ENCODE measurements at regions not wholly inside any gene's neighbourhood (a gene's known extent, or its start where the extent isn't known, plus 50 kb on each side); places are given as distances from the start of the nearest gene placed in this dataset.

DNA sequence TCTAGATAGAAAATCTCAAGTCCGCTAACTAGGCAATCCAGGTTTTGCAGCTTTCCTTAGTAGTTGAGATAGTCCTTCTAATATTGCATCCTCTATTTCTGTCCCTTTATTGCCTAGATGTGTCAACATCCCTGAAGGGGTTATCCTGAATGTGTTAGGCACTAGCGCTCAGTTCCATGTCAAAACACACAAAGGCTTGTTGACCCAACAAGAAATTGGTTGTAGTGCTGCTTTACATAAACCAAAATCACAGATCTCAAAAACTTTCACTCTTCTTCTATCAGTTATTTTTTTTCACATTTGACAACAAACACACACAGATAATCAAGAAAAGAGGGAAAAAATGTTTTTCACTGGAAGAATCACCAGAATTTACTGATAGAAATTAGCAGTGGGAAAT, 51.4 kb upstream of the SOX2 start:
- TF ChIP-seq TAF1 (IDR thresholded peaks at IDR 0.05; ENCODE audit: borderline replicate concordance, insufficient read depth, low read length) (no peak), FOXP2 (optimal IDR thresholded peaks at IDR 0.05; ENCODE audit: borderline replicate concordance, extremely low read depth, extremely low read length, insufficient read depth) (no peak), POLR2AphosphoS5 (IDR thresholded peaks at IDR 0.05; ENCODE audit: low read depth, low read length) (no peak), SIN3A (IDR thresholded peaks at IDR 0.05; ENCODE audit: borderline replicate concordance, insufficient read depth, low read length) (no peak)
- TF ChIP-seq, protein P1, sequence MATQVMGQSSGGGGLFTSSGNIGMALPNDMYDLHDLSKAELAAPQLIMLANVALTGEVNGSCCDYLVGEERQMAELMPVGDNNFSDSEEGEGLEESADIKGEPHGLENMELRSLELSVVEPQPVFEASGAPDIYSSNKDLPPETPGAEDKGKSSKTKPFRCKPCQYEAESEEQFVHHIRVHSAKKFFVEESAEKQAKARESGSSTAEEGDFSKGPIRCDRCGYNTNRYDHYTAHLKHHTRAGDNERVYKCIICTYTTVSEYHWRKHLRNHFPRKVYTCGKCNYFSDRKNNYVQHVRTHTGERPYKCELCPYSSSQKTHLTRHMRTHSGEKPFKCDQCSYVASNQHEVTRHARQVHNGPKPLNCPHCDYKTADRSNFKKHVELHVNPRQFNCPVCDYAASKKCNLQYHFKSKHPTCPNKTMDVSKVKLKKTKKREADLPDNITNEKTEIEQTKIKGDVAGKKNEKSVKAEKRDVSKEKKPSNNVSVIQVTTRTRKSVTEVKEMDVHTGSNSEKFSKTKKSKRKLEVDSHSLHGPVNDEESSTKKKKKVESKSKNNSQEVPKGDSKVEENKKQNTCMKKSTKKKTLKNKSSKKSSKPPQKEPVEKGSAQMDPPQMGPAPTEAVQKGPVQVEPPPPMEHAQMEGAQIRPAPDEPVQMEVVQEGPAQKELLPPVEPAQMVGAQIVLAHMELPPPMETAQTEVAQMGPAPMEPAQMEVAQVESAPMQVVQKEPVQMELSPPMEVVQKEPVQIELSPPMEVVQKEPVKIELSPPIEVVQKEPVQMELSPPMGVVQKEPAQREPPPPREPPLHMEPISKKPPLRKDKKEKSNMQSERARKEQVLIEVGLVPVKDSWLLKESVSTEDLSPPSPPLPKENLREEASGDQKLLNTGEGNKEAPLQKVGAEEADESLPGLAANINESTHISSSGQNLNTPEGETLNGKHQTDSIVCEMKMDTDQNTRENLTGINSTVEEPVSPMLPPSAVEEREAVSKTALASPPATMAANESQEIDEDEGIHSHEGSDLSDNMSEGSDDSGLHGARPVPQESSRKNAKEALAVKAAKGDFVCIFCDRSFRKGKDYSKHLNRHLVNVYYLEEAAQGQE (IDR thresholded peaks at IDR 0.05; ENCODE audit: insufficient read depth in 1 of 2, low read depth in 2 of 2, low read length in 2 of 2), result no peak

- TF ChIP-seq TAF1 (IDR thresholded peaks at IDR 0.05; ENCODE audit: borderline replicate concordance, insufficient read depth, low read length) (no peak), POLR2AphosphoS5 (IDR thresholded peaks at IDR 0.05; ENCODE audit: low read depth, low read length) (no peak), SIN3A (IDR thresholded peaks at IDR 0.05; ENCODE audit: borderline replicate concordance, insufficient read depth, low read length) (no peak), FOXP2 (optimal IDR thresholded peaks at IDR 0.05; ENCODE audit: borderline replicate concordance, extremely low read depth, extremely low read length, insufficient read depth) (no peak)
- TF ChIP-seq, protein P1 (IDR thresholded peaks at IDR 0.05; ENCODE audit: insufficient read depth in 1 of 2, low read depth in 2 of 2, low read length in 2 of 2), result no peak
Observed at GRCh38 chr3:181637456-181637855, 74.3 kb upstream of the SOX2 start.

- TF ChIP-seq POLR2AphosphoS5 (IDR thresholded peaks at IDR 0.05; ENCODE audit: low read depth, low read length), result no peak
- no peak for TF ChIP-seq FOXP2 (optimal IDR thresholded peaks at IDR 0.05; ENCODE audit: borderline replicate concordance, extremely low read depth, extremely low read length, insufficient read depth)
- no peak for TF ChIP-seq SIN3A (IDR thresholded peaks at IDR 0.05; ENCODE audit: borderline replicate concordance, insufficient read depth, low read length)
- TF ChIP-seq TAF1 (IDR thresholded peaks at IDR 0.05; ENCODE audit: borderline replicate concordance, insufficient read depth, low read length), result no peak
- TF ChIP-seq, protein P1 (IDR thresholded peaks at IDR 0.05; ENCODE audit: insufficient read depth in 1 of 2, low read depth in 2 of 2, low read length in 2 of 2), result no peak
Observed at GRCh38 chr3:181637056-181637455, 74.7 kb upstream of the SOX2 start.

GRCh38 chr3:181635141-181635540, 76.6 kb upstream of the SOX2 start:
- TF ChIP-seq FOXP2 (optimal IDR thresholded peaks at IDR 0.05; ENCODE audit: borderline replicate concordance, extremely low read depth, extremely low read length, insufficient read depth), result no peak
- no peak for TF ChIP-seq SIN3A (IDR thresholded peaks at IDR 0.05; ENCODE audit: borderline replicate concordance, insufficient read depth, low read length)
- TF ChIP-seq, protein P1 (IDR thresholded peaks at IDR 0.05; ENCODE audit: insufficient read depth in 1 of 2, low read depth in 2 of 2, low read length in 2 of 2), result no peak
- no peak for TF ChIP-seq POLR2AphosphoS5 (IDR thresholded peaks at IDR 0.05; ENCODE audit: low read depth, low read length)
- TF ChIP-seq TAF1 (IDR thresholded peaks at IDR 0.05; ENCODE audit: borderline replicate concordance, insufficient read depth, low read length), result no peak

- no peak for TF ChIP-seq POLR2AphosphoS5 (IDR thresholded peaks at IDR 0.05; ENCODE audit: low read depth, low read length)
- TF ChIP-seq SIN3A (IDR thresholded peaks at IDR 0.05; ENCODE audit: borderline replicate concordance, insufficient read depth, low read length), result no peak
- no peak for TF ChIP-seq FOXP2 (optimal IDR thresholded peaks at IDR 0.05; ENCODE audit: borderline replicate concordance, extremely low read depth, extremely low read length, insufficient read depth)
- no peak for TF ChIP-seq TAF1 (IDR thresholded peaks at IDR 0.05; ENCODE audit: borderline replicate concordance, insufficient read depth, low read length)
- TF ChIP-seq, protein P1 (IDR thresholded peaks at IDR 0.05; ENCODE audit: insufficient read depth in 1 of 2, low read depth in 2 of 2, low read length in 2 of 2), result no peak
Observed at GRCh38 chr3:181633556-181633955, 78.2 kb upstream of the SOX2 start.

Data from PFSK-1 (cell line).